ENCODE measurements at regions not wholly inside any gene's neighbourhood (a gene's known extent, or its start where the extent isn't known, plus 50 kb on each side); places are given as distances from the start of the nearest gene placed in this dataset.
A peak's percentile ranks its signal among the peaks of the same experiment; 100 is the strongest.

DNA sequence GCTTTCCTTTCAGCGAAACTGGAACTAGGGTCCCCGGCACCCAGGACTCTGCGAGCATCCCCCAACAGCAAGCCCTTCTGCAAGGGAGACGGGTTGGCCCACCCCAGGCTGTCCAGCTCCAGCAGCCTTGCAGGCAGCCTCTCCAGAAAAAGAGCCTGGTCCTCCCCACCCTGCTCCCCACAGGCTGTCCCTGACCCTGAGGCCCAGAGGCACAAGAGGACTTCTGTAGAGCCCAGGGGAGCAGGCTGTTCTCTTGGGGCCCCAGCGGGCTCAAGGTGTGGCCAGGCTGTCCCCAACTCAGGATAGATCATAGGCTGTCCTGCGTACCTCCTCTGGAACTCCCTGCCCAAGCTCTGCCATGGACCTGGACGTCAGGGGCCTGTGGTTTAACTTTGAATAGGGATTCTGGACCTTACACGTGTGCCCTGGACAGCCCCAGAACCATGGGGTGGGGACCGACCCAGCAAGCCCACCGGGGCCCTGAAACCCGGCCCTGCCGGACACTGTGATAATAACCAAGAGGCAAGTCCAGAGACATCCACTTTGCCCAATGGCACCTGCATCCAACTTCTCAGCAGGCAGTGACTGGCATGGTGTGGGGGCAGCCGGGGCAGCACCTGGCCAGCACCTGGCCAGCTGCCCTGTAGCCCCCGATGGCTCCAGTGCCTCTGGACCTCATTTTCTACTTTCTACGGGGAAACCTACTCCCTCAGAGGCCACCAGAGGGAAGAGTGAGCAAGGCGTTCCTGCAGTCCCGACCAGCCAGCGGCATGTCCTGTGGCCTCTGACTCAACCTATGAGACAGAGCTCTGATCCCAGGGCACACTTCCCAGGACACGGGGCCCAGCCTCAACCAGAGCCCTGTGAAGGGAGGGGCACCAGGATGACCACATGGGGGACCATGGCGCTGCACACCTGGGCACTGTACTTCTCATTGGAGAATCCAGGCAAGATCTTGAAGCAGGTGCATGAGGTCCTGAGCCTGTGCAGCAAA is 50.9 kb upstream of the TPM4 start:
- DNase-seq (peak in 1 of 3 donors; percentile 29), ATAC-seq (peak; percentile 85)
- intact Hi-C loops (cut with DNase I, micrococcal nuclease), result no loop called here

DNA sequence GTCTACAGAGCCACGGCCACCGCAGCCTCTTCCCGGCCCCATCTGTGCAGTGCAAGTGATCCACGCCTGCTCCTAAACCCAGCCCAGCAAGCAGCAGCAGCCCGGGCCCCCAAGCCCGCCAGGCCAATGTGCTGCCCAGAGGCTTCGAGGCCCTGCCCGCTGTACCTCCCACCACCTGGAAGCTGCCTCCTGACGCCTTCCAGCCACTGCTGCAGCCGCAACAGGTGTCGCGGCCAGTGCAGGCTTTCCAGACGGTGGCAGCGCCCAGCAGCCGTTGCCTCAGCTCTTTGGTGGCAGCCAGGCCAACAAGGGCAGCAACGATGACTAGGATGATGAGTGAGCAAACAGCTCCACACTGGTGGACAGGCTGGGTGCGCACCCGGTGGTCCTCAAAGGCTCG is 50.2 kb upstream of the TPM4 start:
- no peaks in the 10 kb centered on the region for H3K36me3 ChIP-seq (ENCODE audit: low read depth)
- no peaks in the 10 kb centered on the region for H3K9me3 ChIP-seq
- ATAC-seq, result no peak
- TF ChIP-seq, protein P1, sequence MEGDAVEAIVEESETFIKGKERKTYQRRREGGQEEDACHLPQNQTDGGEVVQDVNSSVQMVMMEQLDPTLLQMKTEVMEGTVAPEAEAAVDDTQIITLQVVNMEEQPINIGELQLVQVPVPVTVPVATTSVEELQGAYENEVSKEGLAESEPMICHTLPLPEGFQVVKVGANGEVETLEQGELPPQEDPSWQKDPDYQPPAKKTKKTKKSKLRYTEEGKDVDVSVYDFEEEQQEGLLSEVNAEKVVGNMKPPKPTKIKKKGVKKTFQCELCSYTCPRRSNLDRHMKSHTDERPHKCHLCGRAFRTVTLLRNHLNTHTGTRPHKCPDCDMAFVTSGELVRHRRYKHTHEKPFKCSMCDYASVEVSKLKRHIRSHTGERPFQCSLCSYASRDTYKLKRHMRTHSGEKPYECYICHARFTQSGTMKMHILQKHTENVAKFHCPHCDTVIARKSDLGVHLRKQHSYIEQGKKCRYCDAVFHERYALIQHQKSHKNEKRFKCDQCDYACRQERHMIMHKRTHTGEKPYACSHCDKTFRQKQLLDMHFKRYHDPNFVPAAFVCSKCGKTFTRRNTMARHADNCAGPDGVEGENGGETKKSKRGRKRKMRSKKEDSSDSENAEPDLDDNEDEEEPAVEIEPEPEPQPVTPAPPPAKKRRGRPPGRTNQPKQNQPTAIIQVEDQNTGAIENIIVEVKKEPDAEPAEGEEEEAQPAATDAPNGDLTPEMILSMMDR (IDR thresholded peaks at IDR 0.05), result no peak
- no peak for DNase-seq
- no peaks in the 10 kb centered on the region for H3K4me1 ChIP-seq (ENCODE audit: low read depth)
- H3K4me3 ChIP-seq, result no peak overlapping the region
- intact Hi-C loops (cut with DNase I, micrococcal nuclease), result no loop called here

More for the DNA sequence above, 50.9 kb upstream of the TPM4 start:
- Histone ChIP-seq H3K4me1 (ENCODE audit: low read depth) (no peaks in the 10 kb centered on the region), H3K4me3 (no peak overlapping the region), H3K9me3 (no peaks in the 10 kb centered on the region), H3K36me3 (ENCODE audit: low read depth) (no peaks in the 10 kb centered on the region)
- TF ChIP-seq, protein P1 (IDR thresholded peaks at IDR 0.05), result no peak

Data from mucosa of descending colon (tissue), 3 donors.